Astrocyte of the spinal cord (primary cell): ENCODE measurements at regions not wholly inside any gene's neighbourhood (a gene's known extent, or its start where the extent isn't known, plus 50 kb on each side); places are given as distances from the start of the nearest gene placed in this dataset.

Source experiments
- DNase-seq: peaks from one replicate; pipeline ENCODE4 v3.0.0; 2011; ENCODE audit warnings: low read depth, low spot score
- H3K4me3 ChIP-seq: 2 replicates; pipeline ENCODE4 v1.5.1; 2011; ENCODE audit warnings: low read depth, mild to moderate bottlenecking, low read length, moderate library complexity
- in situ Hi-C: cut with HindIII; loops from 2 replicates; pipeline ENCODE4 v1.10.0; 2017; ENCODE audit warnings: low sequenced_read_pairs
- TF ChIP-seq, protein P1 (sequence below): IDR thresholded peaks from 2 replicates; pipeline ENCODE4 v1.5.1; 2012; ENCODE audit warnings: low read depth, mild to moderate bottlenecking, low read length, inconsistent platforms

GRCh38 chr22:48332438-48333322 is 1495.0 kb downstream of the BRD1 start:
- DNase-seq = no peak
- in situ Hi-C loops = no loop called here
- H3K4me3 ChIP-seq = no peak overlapping the region
- TF ChIP-seq, protein P1, sequence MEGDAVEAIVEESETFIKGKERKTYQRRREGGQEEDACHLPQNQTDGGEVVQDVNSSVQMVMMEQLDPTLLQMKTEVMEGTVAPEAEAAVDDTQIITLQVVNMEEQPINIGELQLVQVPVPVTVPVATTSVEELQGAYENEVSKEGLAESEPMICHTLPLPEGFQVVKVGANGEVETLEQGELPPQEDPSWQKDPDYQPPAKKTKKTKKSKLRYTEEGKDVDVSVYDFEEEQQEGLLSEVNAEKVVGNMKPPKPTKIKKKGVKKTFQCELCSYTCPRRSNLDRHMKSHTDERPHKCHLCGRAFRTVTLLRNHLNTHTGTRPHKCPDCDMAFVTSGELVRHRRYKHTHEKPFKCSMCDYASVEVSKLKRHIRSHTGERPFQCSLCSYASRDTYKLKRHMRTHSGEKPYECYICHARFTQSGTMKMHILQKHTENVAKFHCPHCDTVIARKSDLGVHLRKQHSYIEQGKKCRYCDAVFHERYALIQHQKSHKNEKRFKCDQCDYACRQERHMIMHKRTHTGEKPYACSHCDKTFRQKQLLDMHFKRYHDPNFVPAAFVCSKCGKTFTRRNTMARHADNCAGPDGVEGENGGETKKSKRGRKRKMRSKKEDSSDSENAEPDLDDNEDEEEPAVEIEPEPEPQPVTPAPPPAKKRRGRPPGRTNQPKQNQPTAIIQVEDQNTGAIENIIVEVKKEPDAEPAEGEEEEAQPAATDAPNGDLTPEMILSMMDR = no peak

GRCh38 chr22:48331691-48332220 is 1495.9 kb downstream of the BRD1 start:
- in situ Hi-C loops = no loop called here
- no peak for DNase-seq
- no peak overlapping the region for H3K4me3 ChIP-seq
- TF ChIP-seq, protein P1 = no peak

DNA sequence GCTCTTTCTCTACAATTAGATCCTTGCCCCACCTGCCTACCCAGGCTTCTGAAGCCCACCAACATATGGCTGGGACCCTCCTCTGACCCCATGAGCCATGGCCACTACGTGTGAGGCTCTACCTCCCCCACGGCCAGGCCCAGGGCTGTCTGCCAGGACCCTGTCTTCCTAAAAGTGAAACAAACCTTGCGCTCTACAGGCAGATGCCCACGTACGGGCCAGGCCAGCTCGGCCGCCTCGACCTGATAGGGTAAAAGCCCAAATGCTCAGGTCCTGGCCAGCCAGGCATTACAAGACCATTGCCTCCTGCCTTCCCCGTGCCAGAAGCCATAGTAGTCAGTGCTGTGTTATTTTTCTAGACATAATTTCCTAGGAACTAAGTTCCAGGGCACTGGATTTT is 1496.4 kb downstream of the BRD1 start:
- no peak for DNase-seq
- in situ Hi-C loops = no loop called here
- TF ChIP-seq, protein P1 = no peak
- H3K4me3 ChIP-seq = no peak overlapping the region

DNA sequence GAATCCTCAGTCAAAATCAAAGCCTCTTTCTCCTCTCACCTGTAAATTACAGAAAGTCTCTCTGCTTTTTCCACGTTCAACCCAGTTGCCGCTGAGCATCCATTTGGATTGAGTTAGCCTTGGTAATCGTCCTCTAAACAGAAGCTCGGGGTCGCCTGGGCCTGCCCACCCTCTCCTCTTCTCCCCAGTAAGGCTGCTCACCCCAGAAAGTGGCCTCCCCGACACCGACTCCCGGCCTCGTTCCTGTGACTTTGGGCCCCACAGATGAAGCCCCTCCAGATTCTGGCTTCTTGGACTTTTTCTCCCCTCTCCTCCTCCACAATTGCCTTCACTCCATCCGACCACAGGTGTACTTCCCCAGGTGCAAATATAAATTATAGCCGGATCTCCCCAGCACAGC is 1500.0 kb downstream of the BRD1 start:
- in situ Hi-C loops = no loop called here
- no peak for DNase-seq
- no peak overlapping the region for H3K4me3 ChIP-seq
- TF ChIP-seq, protein P1 = no peak

DNA sequence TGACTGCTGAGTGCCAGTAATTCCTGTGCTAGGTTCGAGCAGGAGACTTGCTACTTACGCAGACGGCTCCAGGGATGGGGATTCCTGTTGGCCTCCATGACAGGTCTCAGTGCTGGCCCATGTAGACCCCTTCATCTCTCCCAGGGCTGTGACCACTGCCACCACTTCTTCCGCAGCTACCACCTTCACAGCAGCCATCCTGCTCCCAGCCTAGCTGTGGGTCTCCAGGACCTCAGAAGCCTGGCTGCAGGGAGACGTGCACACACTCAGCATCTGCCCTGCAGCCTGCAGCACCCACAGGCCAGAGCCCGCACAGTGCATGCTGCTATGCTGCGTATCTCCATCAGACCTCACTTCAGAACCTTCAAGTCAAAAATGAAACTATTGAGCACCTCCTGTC is 1503.9 kb downstream of the BRD1 start:
- no peak overlapping the region for H3K4me3 ChIP-seq
- in situ Hi-C loops = no loop called here
- no peak for DNase-seq
- TF ChIP-seq, protein P1 = no peak

DNA sequence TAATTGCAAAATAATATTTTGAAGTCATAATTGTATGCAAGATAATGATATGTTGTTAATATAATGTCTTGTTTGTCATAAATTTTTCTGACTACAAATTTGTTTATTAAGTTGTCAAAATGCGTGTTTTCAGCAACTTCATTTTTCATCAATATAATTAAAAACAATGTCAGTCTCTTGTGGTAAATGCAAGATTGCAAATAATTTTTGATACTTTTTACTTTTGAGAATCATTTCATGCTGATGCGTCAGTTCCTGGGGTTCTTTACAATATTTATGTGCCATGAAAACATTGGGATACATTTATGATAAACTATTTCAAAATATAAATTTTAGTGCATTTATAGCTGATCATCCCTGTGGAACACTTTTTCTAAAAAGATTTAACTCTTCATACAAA is 1504.8 kb downstream of the BRD1 start:
- TF ChIP-seq, protein P1 = no peak
- DNase-seq = no peak
- no peak overlapping the region for H3K4me3 ChIP-seq
- in situ Hi-C loops = no loop called here
